Astrocyte (in vitro differentiated cells and primary cell): ENCODE measurements at regions not wholly inside any gene's neighbourhood (a gene's known extent, or its start where the extent isn't known, plus 50 kb on each side); places are given as distances from the start of the nearest gene placed in this dataset.
"Not testable (repeated sequence)": the region's sequence is repeated elsewhere in the genome, so short reads cannot be mapped to it uniquely, and the experiment has no call there.

Experiments
- EZH2 ChIP-seq: IDR thresholded peaks from 2 replicates; pipeline ENCODE4 v1.6.1; 2012; ENCODE audit warnings: mild to moderate bottlenecking, low read length, inconsistent platforms; ENCODE audit not compliant: insufficient read depth
- TF ChIP-seq, protein P1 (sequence below): IDR thresholded peaks from 2 replicates; pipeline ENCODE4 v1.5.1; 2011; ENCODE audit warnings: low read depth, mild to moderate bottlenecking, inconsistent platforms, low read length, moderate library complexity; ENCODE audit not compliant: insufficient read depth

DNA sequence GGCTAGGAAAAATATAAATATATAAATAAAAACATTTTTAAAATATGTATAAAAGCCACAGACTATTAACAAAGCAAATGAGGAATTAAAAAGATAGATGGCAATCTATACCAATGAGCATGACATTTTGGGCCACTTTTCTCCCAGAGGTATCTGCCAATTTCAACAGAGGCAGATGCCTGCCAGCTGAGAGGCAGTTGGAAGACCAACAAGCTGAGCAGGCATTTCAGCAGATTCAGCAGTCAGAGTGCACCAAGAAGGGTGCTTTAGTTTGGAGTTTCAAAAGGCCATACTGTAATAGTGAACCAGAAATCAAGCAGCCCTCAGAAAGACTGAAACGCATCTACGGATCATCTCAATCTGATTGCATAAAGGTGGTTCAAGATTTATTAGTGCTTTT is 62.4 kb upstream of the PMPCB start:
- TF ChIP-seq, protein P1, sequence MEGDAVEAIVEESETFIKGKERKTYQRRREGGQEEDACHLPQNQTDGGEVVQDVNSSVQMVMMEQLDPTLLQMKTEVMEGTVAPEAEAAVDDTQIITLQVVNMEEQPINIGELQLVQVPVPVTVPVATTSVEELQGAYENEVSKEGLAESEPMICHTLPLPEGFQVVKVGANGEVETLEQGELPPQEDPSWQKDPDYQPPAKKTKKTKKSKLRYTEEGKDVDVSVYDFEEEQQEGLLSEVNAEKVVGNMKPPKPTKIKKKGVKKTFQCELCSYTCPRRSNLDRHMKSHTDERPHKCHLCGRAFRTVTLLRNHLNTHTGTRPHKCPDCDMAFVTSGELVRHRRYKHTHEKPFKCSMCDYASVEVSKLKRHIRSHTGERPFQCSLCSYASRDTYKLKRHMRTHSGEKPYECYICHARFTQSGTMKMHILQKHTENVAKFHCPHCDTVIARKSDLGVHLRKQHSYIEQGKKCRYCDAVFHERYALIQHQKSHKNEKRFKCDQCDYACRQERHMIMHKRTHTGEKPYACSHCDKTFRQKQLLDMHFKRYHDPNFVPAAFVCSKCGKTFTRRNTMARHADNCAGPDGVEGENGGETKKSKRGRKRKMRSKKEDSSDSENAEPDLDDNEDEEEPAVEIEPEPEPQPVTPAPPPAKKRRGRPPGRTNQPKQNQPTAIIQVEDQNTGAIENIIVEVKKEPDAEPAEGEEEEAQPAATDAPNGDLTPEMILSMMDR = not testable (repeated sequence)
- not testable (repeated sequence) for TF ChIP-seq EZH2
